Neural progenitor cell (in vitro differentiated cells): ENCODE measurements at regions not wholly inside any gene's neighbourhood (a gene's known extent, or its start where the extent isn't known, plus 50 kb on each side); places are given as distances from the start of the nearest gene placed in this dataset.
A peak's percentile ranks its signal among the peaks of the same experiment; 100 is the strongest.

Source experiments
- DNase-seq: peaks from one replicate; pipeline ENCODE4 v3.0.0-alpha.2; 2016; ENCODE audit warnings: low spot score
- H2AFZ ChIP-seq: fragments of 200-600 bp; sonication (generic); replicated peaks from 2 replicates; pipeline ENCODE4 v1.6.1; 2016; ENCODE audit warnings: antibody characterized with exemption
- H3F3A ChIP-seq: fragments of 200-600 bp; sonication (generic); 2 replicates; pipeline ENCODE4 v1.6.1; 2016; ENCODE audit warnings: antibody characterized with exemption, low read depth
- H3K27ac ChIP-seq: fragments of 200-600 bp; sonication (generic); 2 replicates; pipeline ENCODE4 v1.5.1; 2016; ENCODE audit warnings: mild to moderate bottlenecking
- H3K27me3 ChIP-seq: fragments of 200-600 bp; sonication (generic); 2 replicates; pipeline ENCODE4 v1.6.1; 2016; ENCODE audit warnings: mild to moderate bottlenecking, moderate library complexity
- H3K36me3 ChIP-seq: fragments of 200-600 bp; sonication (generic); 2 replicates; pipeline ENCODE4 v1.5.1; 2016
- H3K4me1 ChIP-seq: fragments of 200-600 bp; sonication (generic); 2 replicates; pipeline ENCODE4 v1.6.1; 2016; ENCODE audit warnings: mixed run types
- H3K4me2 ChIP-seq: fragments of 200-600 bp; sonication (generic); 2 replicates; pipeline ENCODE4 v1.6.1; 2016
- H3K4me3 ChIP-seq: fragments of 200-600 bp; sonication (generic); 2 replicates; pipeline ENCODE4 v1.5.1; 2016
- H3K79me2 ChIP-seq: fragments of 200-600 bp; sonication (generic); 2 replicates; pipeline ENCODE4 v1.6.1; 2016; ENCODE audit warnings: low read depth
- H3K9ac ChIP-seq: fragments of 200-600 bp; sonication (generic); 2 replicates; pipeline ENCODE4 v1.6.1; 2016
- H3K9me3 ChIP-seq: fragments of 200-600 bp; sonication (generic); 2 replicates; pipeline ENCODE4 v1.5.1; 2016; ENCODE audit warnings: low read depth
- H4K20me1 ChIP-seq: fragments of 200-600 bp; sonication (generic); 2 replicates; pipeline ENCODE4 v1.6.1; 2016; ENCODE audit warnings: low read depth
- H3K27ac Mint-ChIP-seq: 3 replicates; pipeline ENCODE4 v1.8.0; 2021; ENCODE audit warnings: mixed read lengths
- H3K27me3 Mint-ChIP-seq: 2 replicates; pipeline ENCODE4 v1.8.0; 2022; ENCODE audit warnings: low read depth, mild to moderate bottlenecking, inconsistent platforms, moderate library complexity, mixed read lengths; ENCODE audit not compliant: insufficient read depth
- H3K36me3 Mint-ChIP-seq: 3 replicates; pipeline ENCODE4 v1.8.0; 2021; ENCODE audit warnings: mixed read lengths
- H3K4me1 Mint-ChIP-seq: 3 replicates; pipeline ENCODE4 v1.8.0; 2021; ENCODE audit warnings: mixed read lengths
- H3K4me3 Mint-ChIP-seq: 3 replicates; pipeline ENCODE4 v1.8.0; 2021; ENCODE audit warnings: mild to moderate bottlenecking, moderate library complexity, mixed read lengths
- H3K9me3 Mint-ChIP-seq: 3 replicates; pipeline ENCODE4 v1.8.0; 2020; ENCODE audit warnings: mixed read lengths
- EZH2 ChIP-seq: fragments of 200-600 bp; sonication (generic); IDR thresholded peaks from 2 replicates; pipeline ENCODE4 v1.6.1; 2017; ENCODE audit warnings: antibody characterized with exemption, mild to moderate bottlenecking, moderate library complexity
- EZH2phosphoT487 ChIP-seq: fragments of 200-600 bp; sonication (generic); IDR thresholded peaks from 2 replicates; pipeline ENCODE4 v1.6.1; 2017; ENCODE audit warnings: antibody characterized with exemption
- TF ChIP-seq, protein P1 (sequence below): fragments of 200-600 bp; sonication (generic); IDR thresholded peaks from 2 replicates; pipeline ENCODE4 v1.5.1; 2017; ENCODE audit warnings: antibody characterized with exemption, mild to moderate bottlenecking

DNA sequence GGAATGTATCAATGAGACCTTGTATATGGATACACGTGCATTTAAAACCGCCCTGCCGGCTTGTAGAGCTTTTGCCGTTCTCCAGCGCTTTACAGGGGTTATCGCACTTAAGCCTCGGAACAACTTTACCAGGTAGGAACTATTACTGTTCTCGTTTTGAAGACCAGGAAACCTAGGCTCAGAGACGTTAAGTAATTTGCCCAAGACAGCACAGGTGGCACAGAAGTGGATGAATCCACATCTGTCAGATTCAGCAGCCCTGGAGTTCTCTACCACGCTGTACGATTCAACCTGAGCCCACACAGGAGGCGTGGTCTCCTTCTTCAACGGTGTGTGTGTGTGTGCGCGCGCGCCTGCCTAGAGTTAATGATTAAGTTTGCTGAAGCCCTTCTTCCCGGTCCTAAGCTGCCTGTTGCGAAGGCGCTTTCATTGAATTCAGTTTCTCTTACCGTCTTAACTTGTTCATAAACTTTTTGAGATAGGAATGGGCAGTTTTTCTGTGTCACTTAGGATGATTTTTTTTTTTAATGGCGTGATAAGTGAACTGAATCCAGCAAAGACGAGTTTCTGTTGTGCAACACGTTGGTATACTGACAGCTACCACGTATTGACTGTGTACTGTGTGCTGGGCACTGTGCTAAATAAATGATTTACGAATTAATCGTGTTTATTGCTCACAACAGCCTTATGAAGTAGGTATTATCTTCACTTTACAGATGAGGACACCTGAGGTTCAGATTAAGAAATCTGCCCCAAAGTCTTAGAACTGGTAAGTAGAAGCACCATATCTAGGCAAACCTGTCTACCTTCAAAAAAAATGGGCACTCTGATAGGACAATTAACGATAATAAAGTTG, 67.4 kb downstream of the KCNRG start:
- DNase-seq = peak; percentile 91
- TF ChIP-seq EZH2phosphoT487 (no peak), EZH2 (no peak)
- TF ChIP-seq, protein P1, sequence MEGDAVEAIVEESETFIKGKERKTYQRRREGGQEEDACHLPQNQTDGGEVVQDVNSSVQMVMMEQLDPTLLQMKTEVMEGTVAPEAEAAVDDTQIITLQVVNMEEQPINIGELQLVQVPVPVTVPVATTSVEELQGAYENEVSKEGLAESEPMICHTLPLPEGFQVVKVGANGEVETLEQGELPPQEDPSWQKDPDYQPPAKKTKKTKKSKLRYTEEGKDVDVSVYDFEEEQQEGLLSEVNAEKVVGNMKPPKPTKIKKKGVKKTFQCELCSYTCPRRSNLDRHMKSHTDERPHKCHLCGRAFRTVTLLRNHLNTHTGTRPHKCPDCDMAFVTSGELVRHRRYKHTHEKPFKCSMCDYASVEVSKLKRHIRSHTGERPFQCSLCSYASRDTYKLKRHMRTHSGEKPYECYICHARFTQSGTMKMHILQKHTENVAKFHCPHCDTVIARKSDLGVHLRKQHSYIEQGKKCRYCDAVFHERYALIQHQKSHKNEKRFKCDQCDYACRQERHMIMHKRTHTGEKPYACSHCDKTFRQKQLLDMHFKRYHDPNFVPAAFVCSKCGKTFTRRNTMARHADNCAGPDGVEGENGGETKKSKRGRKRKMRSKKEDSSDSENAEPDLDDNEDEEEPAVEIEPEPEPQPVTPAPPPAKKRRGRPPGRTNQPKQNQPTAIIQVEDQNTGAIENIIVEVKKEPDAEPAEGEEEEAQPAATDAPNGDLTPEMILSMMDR = no peak
- Mint-ChIP-seq H3K27ac (peak overlapping the region; percentile 99), H3K9me3 (no peaks in the 10 kb centered on the region), H3K4me3 (peak overlapping the region; percentile 100), H3K27me3 (peaks cover 2% of the 10 kb centered on the region), H3K4me1 (peaks cover 32% of the 10 kb centered on the region), H3K36me3 (peaks cover 3% of the 10 kb centered on the region)
- Histone ChIP-seq H3K4me3 (peak overlapping the region; percentile 96), H3K4me2 (peak overlapping the region; percentile 74), H4K20me1 (peaks cover 26% of the 10 kb centered on the region), H3K27me3 (no peaks in the 10 kb centered on the region), H3K79me2 (peaks cover 81% of the 10 kb centered on the region), H3K36me3 (no peaks in the 10 kb centered on the region), H3K27ac (peak overlapping the region; percentile 19), H2AFZ (peak overlapping the region; percentile 95), H3K9ac (no peak overlapping the region), H3K4me1 (peaks cover 23% of the 10 kb centered on the region), H3K9me3 (no peaks in the 10 kb centered on the region), H3F3A (peaks cover 31% of the 10 kb centered on the region)

DNA sequence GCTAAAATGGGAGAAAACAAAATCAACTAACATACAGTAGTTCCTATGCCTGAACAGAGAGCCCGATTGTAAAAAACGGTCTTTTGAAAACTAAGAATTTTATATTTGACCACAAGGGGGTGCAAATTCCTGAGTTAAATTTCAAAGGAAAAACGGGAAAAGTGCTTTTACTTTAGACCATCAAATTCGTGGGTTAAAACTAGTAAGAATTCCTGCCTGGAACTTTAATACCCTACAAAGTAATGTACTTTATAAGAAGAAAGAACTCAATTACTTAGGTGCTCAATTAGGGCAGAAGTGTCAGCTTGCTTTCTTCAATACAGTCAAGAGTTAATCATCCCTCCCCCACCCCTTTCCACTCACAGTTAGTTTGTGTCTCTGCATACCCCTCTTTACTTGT, 69.8 kb downstream of the KCNRG start:
- Mint-ChIP-seq H3K36me3 (peaks cover 3% of the 10 kb centered on the region), H3K9me3 (no peaks in the 10 kb centered on the region), H3K27me3 (peaks cover 2% of the 10 kb centered on the region), H3K4me3 (peak overlapping the region; percentile 15), H3K27ac (no peak overlapping the region), H3K4me1 (peaks cover 15% of the 10 kb centered on the region)
- no peak for TF ChIP-seq EZH2
- no peak for TF ChIP-seq EZH2phosphoT487
- TF ChIP-seq, protein P1 = peak; percentile 76
- Histone ChIP-seq H4K20me1 (peaks cover 2% of the 10 kb centered on the region), H3K36me3 (no peaks in the 10 kb centered on the region), H3K79me2 (peaks cover 65% of the 10 kb centered on the region), H3K4me1 (peaks cover 4% of the 10 kb centered on the region), H3K4me3 (peak overlapping the region; percentile 20), H3K4me2 (peak overlapping the region; percentile 61), H3K27me3 (no peaks in the 10 kb centered on the region), H3F3A (peaks cover 26% of the 10 kb centered on the region), H3K9me3 (no peaks in the 10 kb centered on the region), H2AFZ (peak overlapping the region; percentile 81), H3K9ac (no peak overlapping the region), H3K27ac (no peak overlapping the region)
- DNase-seq = peak; percentile 59

DNA sequence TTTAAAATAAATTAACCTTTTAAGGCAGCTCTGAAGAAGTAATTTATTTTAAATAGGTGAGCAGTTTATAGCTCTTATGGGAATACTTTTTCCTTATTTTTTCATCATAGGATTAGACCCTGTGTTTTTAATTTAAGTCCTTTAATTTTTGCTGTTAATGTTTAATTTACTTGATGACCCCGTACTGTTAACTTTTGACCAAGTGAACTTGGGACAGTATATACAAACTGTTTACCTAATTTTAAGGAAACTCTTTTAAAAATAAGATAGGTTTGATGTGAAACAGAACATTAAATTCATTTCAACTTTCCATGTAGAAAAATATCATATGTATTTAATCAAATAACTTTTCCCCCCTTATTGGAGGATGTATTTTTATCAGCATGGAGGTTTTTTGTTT, 74.4 kb downstream of the KCNRG start:
- Mint-ChIP-seq H3K4me3 (no peak overlapping the region), H3K9me3 (no peaks in the 10 kb centered on the region), H3K36me3 (no peaks in the 10 kb centered on the region), H3K27me3 (no peaks in the 10 kb centered on the region), H3K4me1 (peaks cover 7% of the 10 kb centered on the region), H3K27ac (no peak overlapping the region)
- H3K27me3 ChIP-seq = no peaks in the 10 kb centered on the region
- H3K79me2 ChIP-seq = peaks cover 28% of the 10 kb centered on the region
- no peak overlapping the region for H3K4me2 ChIP-seq
- no peak overlapping the region for H2AFZ ChIP-seq
- H3K9me3 ChIP-seq = no peaks in the 10 kb centered on the region
- H4K20me1 ChIP-seq = no peaks in the 10 kb centered on the region
- no peak overlapping the region for H3K27ac ChIP-seq
- DNase-seq = no peak
- H3K36me3 ChIP-seq = no peaks in the 10 kb centered on the region
- no peak overlapping the region for H3K4me3 ChIP-seq
- TF ChIP-seq EZH2phosphoT487 (no peak), EZH2 (no peak)
- TF ChIP-seq, protein P1 = no peak
- H3K9ac ChIP-seq = no peak overlapping the region
- peaks cover 4% of the 10 kb centered on the region for H3K4me1 ChIP-seq
- no peaks in the 10 kb centered on the region for H3F3A ChIP-seq
